Caco-2 (cell line): ENCODE measurements at regions not wholly inside any gene's neighbourhood (a gene's known extent, or its start where the extent isn't known, plus 50 kb on each side); places are given as distances from the start of the nearest gene placed in this dataset.

Source experiments
- BruUV-seq: library from RNA; stranded (reverse); fragments of 400-500 nt; replicated peaks from 2 replicates; lab custom pipeline; 2021; lab: Mats Ljungman, UMichigan
- CTCF ChIA-PET: fragments of 300-600 bp; sonication (Branson Sonifier 250); formaldehyde crosslinking; loops from one replicate; lab custom pipeline; 2022; ENCODE audit warnings: antibody characterized with exemption; lab: Charles Lee
- POLR2A ChIA-PET: fragments of 300-600 bp; sonication (Branson Sonifier 250); formaldehyde crosslinking; loops from one replicate; lab custom pipeline; 2022; ENCODE audit warnings: antibody characterized with exemption; lab: Charles Lee
- DNase-seq, 2 experiments: peaks; one replicate each; pipeline versions ENCODE4 v3.0.0 to v3.0.0-alpha.2; 2020 to 2022
- H3K27me3 ChIP-seq: replicated peaks from 2 replicates; pipeline ENCODE4 v1.6.0; 2011; ENCODE audit warnings: low read length; ENCODE audit not compliant: control insufficient read depth, insufficient read depth
- H3K36me3 ChIP-seq: 2 replicates; pipeline ENCODE4 v1.5.1; 2011; ENCODE audit warnings: low read length; ENCODE audit not compliant: control insufficient read depth, insufficient read depth
- H3K4me1 ChIP-seq: fragments of 250-450 bp; sonication (Bioruptor Pico); 2 replicates; pipeline ENCODE4 v1.5.1; 2020; ENCODE audit warnings: mild to moderate bottlenecking
- H3K4me3 ChIP-seq: 2 replicates; pipeline ENCODE4 v1.5.1; 2011; ENCODE audit warnings: low read depth, mild to moderate bottlenecking, control low read depth, low read length
- H3K9me3 ChIP-seq: fragments of 250-450 bp; sonication (Bioruptor Pico); 2 replicates; pipeline ENCODE4 v1.5.1; 2020; ENCODE audit warnings: mild to moderate bottlenecking, moderate library complexity
- H3K27ac Mint-ChIP-seq: one replicate; pipeline ENCODE4 v1.8.0; 2022; ENCODE audit warnings: mixed read lengths; ENCODE audit not compliant: unreplicated experiment
- H3K27me3 Mint-ChIP-seq: one replicate; pipeline ENCODE4 v1.8.0; 2022; ENCODE audit warnings: mixed read lengths; ENCODE audit not compliant: insufficient read depth, unreplicated experiment
- H3K36me3 Mint-ChIP-seq: one replicate; pipeline ENCODE4 v1.8.0; 2022; ENCODE audit warnings: mild to moderate bottlenecking, mixed read lengths; ENCODE audit not compliant: insufficient read depth, unreplicated experiment
- H3K4me1 Mint-ChIP-seq: one replicate; pipeline ENCODE4 v1.8.0; 2022; ENCODE audit warnings: low read depth, mixed read lengths; ENCODE audit not compliant: unreplicated experiment
- H3K4me3 Mint-ChIP-seq: one replicate; pipeline ENCODE4 v1.8.0; 2022; ENCODE audit warnings: mild to moderate bottlenecking, moderate library complexity, mixed read lengths; ENCODE audit not compliant: unreplicated experiment
- H3K9me3 Mint-ChIP-seq: one replicate; pipeline ENCODE4 v1.8.0; 2022; ENCODE audit warnings: mixed read lengths; ENCODE audit not compliant: unreplicated experiment
- intact Hi-C: fragments of 100-400 bp; cut with micrococcal nuclease; formaldehyde crosslinking; loops from one replicate; pipeline ENCODE4 v1.10.0; 2022; ENCODE audit not compliant: unreplicated experiment
- TF ChIP-seq, protein P1 (sequence below), 2 experiments: fragments of 200-600 bp in 1 of 2; IDR thresholded peaks; 1 replicate in 1 of 2; 2 replicates in 1 of 2; pipeline versions ENCODE4 v1.5.1 to v1.8.0; 2011 to 2022; ENCODE audit warnings: antibody characterized with exemption in 1 of 2, control low read depth in 1 of 2, inconsistent platforms in 1 of 2, low read depth in 1 of 2, low read length in 1 of 2, mild to moderate bottlenecking in 1 of 2, moderate library complexity in 1 of 2; ENCODE audit not compliant: insufficient read depth in 1 of 2, severe bottlenecking in 1 of 2, unreplicated experiment in 1 of 2

DNA sequence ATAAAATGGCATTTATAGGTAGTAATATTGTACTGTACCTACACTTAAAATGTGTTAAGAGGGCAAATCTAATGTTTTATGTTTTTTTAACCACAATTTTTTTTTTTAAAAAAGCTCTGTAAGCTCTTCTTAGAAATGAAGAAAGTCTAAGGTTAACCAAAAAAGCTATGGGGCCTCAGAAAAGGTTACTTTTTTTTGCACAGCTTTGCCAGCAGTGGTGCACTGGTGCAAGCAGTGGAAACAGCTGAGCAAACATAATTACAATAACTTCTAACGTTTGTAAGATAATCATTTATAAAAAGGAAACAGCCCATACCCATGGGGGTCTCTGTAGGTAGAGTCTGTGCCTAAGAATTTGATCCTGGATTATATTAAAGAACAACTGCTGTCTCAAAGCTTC, 85.1 kb upstream of the NID2 start:
- Histone ChIP-seq H3K4me3 (no peak overlapping the region), H3K9me3 (0 out of 2 replicates have a peak, but pooled peaks cover 10% of the 10 kb centered on the region), H3K4me1 (no peaks in the 10 kb centered on the region), H3K27me3 (no peaks in the 10 kb centered on the region), H3K36me3 (no peaks in the 10 kb centered on the region)
- Mint-ChIP-seq H3K36me3 (no peaks in the 10 kb centered on the region), H3K9me3 (peaks cover 5% of the 10 kb centered on the region), H3K27me3 (peaks cover 3% of the 10 kb centered on the region), H3K4me1 (no peaks in the 10 kb centered on the region), H3K27ac (no peak overlapping the region), H3K4me3 (no peak overlapping the region)
- intact Hi-C loops: no loop called here
- CTCF ChIA-PET: no interaction called here
- BruUV-seq: no TSS peak
- no peak for DNase-seq
- POLR2A ChIA-PET: no interaction called here
- TF ChIP-seq, protein P1, sequence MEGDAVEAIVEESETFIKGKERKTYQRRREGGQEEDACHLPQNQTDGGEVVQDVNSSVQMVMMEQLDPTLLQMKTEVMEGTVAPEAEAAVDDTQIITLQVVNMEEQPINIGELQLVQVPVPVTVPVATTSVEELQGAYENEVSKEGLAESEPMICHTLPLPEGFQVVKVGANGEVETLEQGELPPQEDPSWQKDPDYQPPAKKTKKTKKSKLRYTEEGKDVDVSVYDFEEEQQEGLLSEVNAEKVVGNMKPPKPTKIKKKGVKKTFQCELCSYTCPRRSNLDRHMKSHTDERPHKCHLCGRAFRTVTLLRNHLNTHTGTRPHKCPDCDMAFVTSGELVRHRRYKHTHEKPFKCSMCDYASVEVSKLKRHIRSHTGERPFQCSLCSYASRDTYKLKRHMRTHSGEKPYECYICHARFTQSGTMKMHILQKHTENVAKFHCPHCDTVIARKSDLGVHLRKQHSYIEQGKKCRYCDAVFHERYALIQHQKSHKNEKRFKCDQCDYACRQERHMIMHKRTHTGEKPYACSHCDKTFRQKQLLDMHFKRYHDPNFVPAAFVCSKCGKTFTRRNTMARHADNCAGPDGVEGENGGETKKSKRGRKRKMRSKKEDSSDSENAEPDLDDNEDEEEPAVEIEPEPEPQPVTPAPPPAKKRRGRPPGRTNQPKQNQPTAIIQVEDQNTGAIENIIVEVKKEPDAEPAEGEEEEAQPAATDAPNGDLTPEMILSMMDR (IDR thresholded peaks at IDR 0.05; ENCODE audit: insufficient read depth in 1 of 2, low read depth in 1 of 2, low read length in 1 of 2, severe bottlenecking in 1 of 2, unreplicated experiment in 1 of 2): no peak

GRCh38 chr14:52150162-52150561, 81.3 kb upstream of the NID2 start:
- no peaks in the 10 kb centered on the region for H3K36me3 ChIP-seq
- ChIA-PET POLR2A (no interaction called here), CTCF (no interaction called here)
- no peak overlapping the region for H3K27ac Mint-ChIP-seq
- H3K4me3 ChIP-seq: no peak overlapping the region
- no TSS peak for BruUV-seq
- no peaks in the 10 kb centered on the region for H3K36me3 Mint-ChIP-seq
- no peak for DNase-seq
- no peaks in the 10 kb centered on the region for H3K27me3 ChIP-seq
- TF ChIP-seq, protein P1 (IDR thresholded peaks at IDR 0.05; ENCODE audit: insufficient read depth in 1 of 2, low read depth in 1 of 2, low read length in 1 of 2, severe bottlenecking in 1 of 2, unreplicated experiment in 1 of 2): no peak
- 0 out of 2 replicates have a peak, but pooled peaks cover 10% of the 10 kb centered on the region for H3K9me3 ChIP-seq
- H3K9me3 Mint-ChIP-seq: no peaks in the 10 kb centered on the region
- intact Hi-C loops: no loop called here
- no peaks in the 10 kb centered on the region for H3K4me1 Mint-ChIP-seq
- H3K27me3 Mint-ChIP-seq: peaks cover 3% of the 10 kb centered on the region
- no peak overlapping the region for H3K4me3 Mint-ChIP-seq
- no peaks in the 10 kb centered on the region for H3K4me1 ChIP-seq

GRCh38 chr14:52148371-52148770, 79.5 kb upstream of the NID2 start:
- H3K4me1 Mint-ChIP-seq: no peaks in the 10 kb centered on the region
- H3K36me3 Mint-ChIP-seq: no peaks in the 10 kb centered on the region
- DNase-seq: no peak
- peaks cover 8% of the 10 kb centered on the region for H3K9me3 Mint-ChIP-seq
- Histone ChIP-seq H3K27me3 (no peaks in the 10 kb centered on the region), H3K36me3 (no peaks in the 10 kb centered on the region), H3K9me3 (0 out of 2 replicates have a peak, but pooled peaks cover 10% of the 10 kb centered on the region), H3K4me3 (no peak overlapping the region), H3K4me1 (no peaks in the 10 kb centered on the region)
- BruUV-seq: no TSS peak
- TF ChIP-seq, protein P1 (IDR thresholded peaks at IDR 0.05; ENCODE audit: insufficient read depth in 1 of 2, low read depth in 1 of 2, low read length in 1 of 2, severe bottlenecking in 1 of 2, unreplicated experiment in 1 of 2): no peak
- H3K27me3 Mint-ChIP-seq: peaks cover 3% of the 10 kb centered on the region
- ChIA-PET POLR2A (no interaction called here), CTCF (no interaction called here)
- H3K27ac Mint-ChIP-seq: no peak overlapping the region
- intact Hi-C loops: no loop called here
- H3K4me3 Mint-ChIP-seq: no peak overlapping the region
